IMR-90 (cell line): ENCODE measurements at regions not wholly inside any gene's neighbourhood (a gene's known extent, or its start where the extent isn't known, plus 50 kb on each side); places are given as distances from the start of the nearest gene placed in this dataset.

Experiments
- ATAC-seq: fragments of 200-7000 bp; cut with Tn5 transposase; 2 replicates; pipeline ENCODE4 v1.9.1; 2020; ENCODE audit warnings: low read depth, mild to moderate bottlenecking, moderate library complexity
- BruUV-seq: library from RNA; stranded (reverse); fragments of 400-500 nt; replicated peaks from 2 replicates; lab custom pipeline; 2021; lab: Mats Ljungman, UMichigan
- CTCF ChIA-PET: fragments of 300-600 bp; formaldehyde crosslinking; extraction: SDS; loops from one replicate; lab custom pipeline; 2021; ENCODE audit warnings: antibody characterized with exemption; lab: Yijun Ruan, JAX
- POLR2A ChIA-PET: fragments of 300-600 bp; sonication (Branson Sonifier 250); formaldehyde crosslinking; loops from one replicate; lab custom pipeline; 2022; ENCODE audit warnings: antibody characterized with exemption; ENCODE audit not compliant: unreplicated experiment; lab: Charles Lee
- DNase-seq: peaks from one replicate; pipeline ENCODE4 v3.0.0; 2013
- H2AFZ ChIP-seq: replicated peaks from 2 replicates; pipeline ENCODE3; 2013; ENCODE audit warnings: low read length, mild to moderate bottlenecking; ENCODE audit not compliant: poor library complexity
- H2AK5ac ChIP-seq: 2 replicates; pipeline ENCODE4 v1.6.1; 2013; ENCODE audit warnings: low read depth, low read length, inconsistent platforms
- H2AK9ac ChIP-seq: replicated peaks from 2 replicates; pipeline ENCODE3; 2013; ENCODE audit warnings: mild to moderate bottlenecking, low read depth, low read length, moderate library complexity; ENCODE audit not compliant: poor library complexity
- H2BK120ac ChIP-seq: 2 replicates; pipeline ENCODE4 v1.6.1; 2013; ENCODE audit warnings: low read depth, low read length, inconsistent platforms
- H2BK15ac ChIP-seq: 3 replicates; pipeline ENCODE4 v1.6.1; 2013; ENCODE audit warnings: low read depth, low read length, inconsistent platforms
- H2BK20ac ChIP-seq: 2 replicates; pipeline ENCODE4 v1.6.1; 2013; ENCODE audit warnings: low read depth, mild to moderate bottlenecking, inconsistent platforms, low read length, moderate library complexity
- H2BK5ac ChIP-seq: 2 replicates; pipeline ENCODE4 v1.6.1; 2013; ENCODE audit warnings: mild to moderate bottlenecking, low read depth, low read length, inconsistent platforms; ENCODE audit not compliant: poor library complexity, severe bottlenecking
- H3K14ac ChIP-seq: replicated peaks from 2 replicates; pipeline ENCODE4 v1.6.1; 2013; ENCODE audit warnings: low read depth, low read length, inconsistent platforms
- H3K18ac ChIP-seq: 2 replicates; pipeline ENCODE4 v1.6.1; 2013; ENCODE audit warnings: low read depth, low read length, control low read depth
- H3K23ac ChIP-seq: 2 replicates; pipeline ENCODE4 v1.6.1; 2013; ENCODE audit warnings: low read depth, low read length, inconsistent platforms
- H3K27ac ChIP-seq: 2 replicates; pipeline ENCODE4 v1.5.1; 2013; ENCODE audit warnings: mild to moderate bottlenecking, control low read depth, low read length; ENCODE audit not compliant: insufficient read depth
- H3K27me3 ChIP-seq: 2 replicates; pipeline ENCODE4 v1.6.1; 2013; ENCODE audit warnings: low read length; ENCODE audit not compliant: control insufficient read depth, insufficient read depth
- H3K36me3 ChIP-seq: 2 replicates; pipeline ENCODE4 v1.6.1; 2013; ENCODE audit warnings: low read length, mixed read lengths; ENCODE audit not compliant: control insufficient read depth, insufficient read depth
- H3K4ac ChIP-seq: 2 replicates; pipeline ENCODE4 v1.6.1; 2013; ENCODE audit warnings: low read depth, low read length, inconsistent platforms
- H3K4me1 ChIP-seq: 2 replicates; pipeline ENCODE4 v1.6.1; 2013; ENCODE audit warnings: low read length, mixed read lengths; ENCODE audit not compliant: control insufficient read depth, insufficient read depth
- H3K4me2 ChIP-seq: 2 replicates; pipeline ENCODE4 v1.6.1; 2013; ENCODE audit warnings: low read depth, mild to moderate bottlenecking, control low read depth, low read length, moderate library complexity
- H3K4me3 ChIP-seq: 2 replicates; pipeline ENCODE4 v1.5.1; 2013; ENCODE audit warnings: low read depth, mild to moderate bottlenecking, control low read depth, low read length, moderate library complexity; ENCODE audit not compliant: insufficient read depth
- H3K56ac ChIP-seq: 2 replicates; pipeline ENCODE4 v1.6.1; 2013; ENCODE audit warnings: low read length, inconsistent platforms; ENCODE audit not compliant: insufficient read depth; ENCODE audit errors: extremely low read depth
- H3K79me1 ChIP-seq, 2 experiments: 2 replicates each; pipeline ENCODE4 v1.6.1; 2013; ENCODE audit warnings: low read length in 2 of 2, inconsistent platforms in 1 of 2, low read depth in 1 of 2
- H3K9ac ChIP-seq: 2 replicates; pipeline ENCODE4 v1.6.1; 2013; ENCODE audit warnings: low read depth, low read length, control low read depth
- H3K9me1 ChIP-seq: 2 replicates; pipeline ENCODE4 v1.6.1; 2013; ENCODE audit warnings: low read length, inconsistent platforms; ENCODE audit not compliant: insufficient read depth
- H3K9me3 ChIP-seq: 2 replicates; pipeline ENCODE4 v1.6.1; 2013; ENCODE audit warnings: low read length; ENCODE audit not compliant: control insufficient read depth, insufficient read depth
- H4K20me1 ChIP-seq: 2 replicates; pipeline ENCODE4 v1.6.1; 2013; ENCODE audit warnings: low read length, inconsistent platforms; ENCODE audit not compliant: insufficient read depth
- H4K5ac ChIP-seq: 2 replicates; pipeline ENCODE4 v1.6.1; 2013; ENCODE audit warnings: mild to moderate bottlenecking, low read depth, low read length, control low read depth
- H4K8ac ChIP-seq, 2 experiments: 2 replicates each; pipeline ENCODE4 v1.6.1; 2013; ENCODE audit warnings: low read depth in 2 of 2, low read length in 2 of 2, control low read depth in 1 of 2, inconsistent platforms in 1 of 2
- H4K91ac ChIP-seq: 2 replicates; pipeline ENCODE4 v1.6.1; 2013; ENCODE audit warnings: low read depth, low read length, inconsistent platforms; ENCODE audit not compliant: insufficient read depth
- CHD1 ChIP-seq: IDR thresholded peaks from 2 replicates; pipeline ENCODE4 v1.6.1; 2012; ENCODE audit warnings: low read depth, low read length, improper control_type of control experiment
- MAFK ChIP-seq: IDR thresholded peaks from 2 replicates; pipeline ENCODE4 v1.6.1; 2012; ENCODE audit warnings: low read depth, low read length, improper control_type of control experiment
- MAZ ChIP-seq: IDR thresholded peaks from 2 replicates; pipeline ENCODE4 v1.6.1; 2012; ENCODE audit warnings: low read depth, mild to moderate bottlenecking, low read length, improper control_type of control experiment, moderate library complexity, borderline replicate concordance
- MXI1 ChIP-seq: IDR thresholded peaks from 2 replicates; pipeline ENCODE4 v1.6.1; 2012; ENCODE audit warnings: low read depth, mild to moderate bottlenecking, low read length, moderate library complexity, borderline replicate concordance
- NFE2L2 ChIP-seq: fragments of 150-350 bp; IDR thresholded peaks from 2 replicates; pipeline ENCODE4 v1.6.1; 2016; ENCODE audit warnings: low read depth, mild to moderate bottlenecking, low read length
- POLR2A ChIP-seq: IDR thresholded peaks from 2 replicates; pipeline ENCODE4 v1.6.1; 2012; ENCODE audit warnings: mild to moderate bottlenecking, low read depth, low read length
- RAD21 ChIP-seq: IDR thresholded peaks from 2 replicates; pipeline ENCODE4 v1.6.1; 2012; ENCODE audit warnings: low read length, improper control_type of control experiment
- RFX5 ChIP-seq: IDR thresholded peaks from 2 replicates; pipeline ENCODE4 v1.8.0; 2012; ENCODE audit warnings: low read depth, mild to moderate bottlenecking, low read length, moderate library complexity
- SMC3 ChIP-seq: fragments of 150-350 bp; IDR thresholded peaks from 2 replicates; pipeline ENCODE4 v1.6.1; 2016; ENCODE audit warnings: low read depth, mild to moderate bottlenecking, antibody characterized with exemption, low read length, moderate library complexity
- WGBS, 2 experiments: methylation state at CpG; one replicate each; pipeline versions ENCODE4 v1.1.5 to v1.1.7; 2013; ENCODE audit warnings: missing lambda C conversion rate in 2 of 2; ENCODE audit not compliant: insufficient read length in 1 of 2; ENCODE audit errors: extremely low coverage in 2 of 2; 5-methylcytosine and 5-hydroxymethylcytosine counted together
- dilution Hi-C: fragments of 300-500 bp; cut with HindIII; formaldehyde crosslinking; loops from one replicate; pipeline ENCODE4 v1.14.3; 2018; ENCODE audit warnings: low sequenced_read_pairs; ENCODE audit not compliant: unreplicated experiment
- in situ Hi-C: fragments of 300-500 bp; cut with MboI; formaldehyde crosslinking; loops from 3 replicates; pipeline ENCODE4 v1.14.3; 2019; ENCODE audit warnings: low sequenced_read_pairs, inconsistent platforms, mixed read lengths
- intact Hi-C: fragments of 100-400 bp; cut with micrococcal nuclease; formaldehyde crosslinking; loops from 2 replicates; pipeline ENCODE4 v1.10.0; 2022
- TF ChIP-seq, protein P1 (sequence below): conservative IDR thresholded peaks from 2 replicates; pipeline ENCODE4 v1.5.1; 2012; ENCODE audit warnings: mild to moderate bottlenecking, low read depth, low read length, improper control_type of control experiment
- TF ChIP-seq, protein P2 (sequence below): fragments of 150-350 bp; IDR thresholded peaks from 2 replicates; pipeline ENCODE4 v1.6.1; 2017; ENCODE audit warnings: mild to moderate bottlenecking, antibody characterized with exemption, low read length, low read depth
- TF ChIP-seq, protein P3 (sequence below): fragments of 150-350 bp; IDR thresholded peaks from 2 replicates; pipeline ENCODE4 v1.6.1; 2016; ENCODE audit warnings: low read depth, mild to moderate bottlenecking, low read length, moderate library complexity, borderline replicate concordance

DNA sequence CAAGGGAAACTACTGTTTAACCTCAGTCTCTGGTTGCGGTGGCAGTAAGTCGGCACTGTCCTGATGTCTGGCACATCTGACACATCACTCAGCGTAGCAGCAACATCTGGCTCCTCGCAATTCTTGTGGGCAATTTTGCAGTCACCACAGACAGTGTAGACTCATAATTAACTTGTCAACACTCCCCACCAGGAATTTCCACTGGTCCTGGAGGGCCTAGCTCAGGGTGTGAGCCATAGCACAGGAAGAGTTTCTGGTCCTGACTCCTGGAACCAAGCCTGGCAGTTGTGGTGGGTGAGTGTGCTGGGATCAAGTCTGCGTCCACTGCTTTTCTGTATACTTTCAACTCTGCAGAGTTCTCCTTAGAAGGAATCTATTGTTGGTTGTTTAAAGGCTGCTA is 209.7 kb downstream of the SNX19 start:
- H3K9ac ChIP-seq, result no peak overlapping the region
- dilution Hi-C loops (no loop called here), in situ Hi-C loops (no loop called here), intact Hi-C loops (no loop called here)
- no peak overlapping the region for H3K56ac ChIP-seq
- H3K4me2 ChIP-seq, result no peak overlapping the region
- no CpG with 5 or more reads among the region's 5 CpGs for WGBS, 2 experiments
- peaks cover 6% of the 10 kb centered on the region for H3K9me1 ChIP-seq
- H3K4ac ChIP-seq, result no peak overlapping the region
- no peak overlapping the region for H3K14ac ChIP-seq
- H4K20me1 ChIP-seq, result no peaks in the 10 kb centered on the region
- H2BK5ac ChIP-seq, result no peak overlapping the region
- H3K27me3 ChIP-seq, result no peaks in the 10 kb centered on the region
- H2BK20ac ChIP-seq, result no peak overlapping the region
- no peak overlapping the region for H3K23ac ChIP-seq
- ChIA-PET CTCF (no interaction called here), POLR2A (no interaction called here)
- no peak overlapping the region for H2AK5ac ChIP-seq
- no peak overlapping the region for H4K91ac ChIP-seq
- no peak overlapping the region for H3K18ac ChIP-seq
- H4K8ac ChIP-seq, result no peak overlapping the region
- no peak overlapping the region for H2BK120ac ChIP-seq
- H3K79me1 ChIP-seq, result no peaks in the 10 kb centered on the region
- peaks cover 22% of the 10 kb centered on the region for H3K4me1 ChIP-seq
- H2BK15ac ChIP-seq, result no peak overlapping the region
- no peak overlapping the region for H2AFZ ChIP-seq
- ATAC-seq (no peak), DNase-seq (peak; percentile 40)
- no peak overlapping the region for H3K27ac ChIP-seq
- no peaks in the 10 kb centered on the region for H3K36me3 ChIP-seq
- H3K4me3 ChIP-seq, result no peak overlapping the region
- no peak overlapping the region for H2AK9ac ChIP-seq
- H4K5ac ChIP-seq, result no peak overlapping the region
- TF ChIP-seq, protein P1, sequence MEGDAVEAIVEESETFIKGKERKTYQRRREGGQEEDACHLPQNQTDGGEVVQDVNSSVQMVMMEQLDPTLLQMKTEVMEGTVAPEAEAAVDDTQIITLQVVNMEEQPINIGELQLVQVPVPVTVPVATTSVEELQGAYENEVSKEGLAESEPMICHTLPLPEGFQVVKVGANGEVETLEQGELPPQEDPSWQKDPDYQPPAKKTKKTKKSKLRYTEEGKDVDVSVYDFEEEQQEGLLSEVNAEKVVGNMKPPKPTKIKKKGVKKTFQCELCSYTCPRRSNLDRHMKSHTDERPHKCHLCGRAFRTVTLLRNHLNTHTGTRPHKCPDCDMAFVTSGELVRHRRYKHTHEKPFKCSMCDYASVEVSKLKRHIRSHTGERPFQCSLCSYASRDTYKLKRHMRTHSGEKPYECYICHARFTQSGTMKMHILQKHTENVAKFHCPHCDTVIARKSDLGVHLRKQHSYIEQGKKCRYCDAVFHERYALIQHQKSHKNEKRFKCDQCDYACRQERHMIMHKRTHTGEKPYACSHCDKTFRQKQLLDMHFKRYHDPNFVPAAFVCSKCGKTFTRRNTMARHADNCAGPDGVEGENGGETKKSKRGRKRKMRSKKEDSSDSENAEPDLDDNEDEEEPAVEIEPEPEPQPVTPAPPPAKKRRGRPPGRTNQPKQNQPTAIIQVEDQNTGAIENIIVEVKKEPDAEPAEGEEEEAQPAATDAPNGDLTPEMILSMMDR, result no peak
- no peak for TF ChIP-seq MAZ
- TF ChIP-seq RFX5, result no peak
- TF ChIP-seq POLR2A, result no peak
- TF ChIP-seq, protein P2, sequence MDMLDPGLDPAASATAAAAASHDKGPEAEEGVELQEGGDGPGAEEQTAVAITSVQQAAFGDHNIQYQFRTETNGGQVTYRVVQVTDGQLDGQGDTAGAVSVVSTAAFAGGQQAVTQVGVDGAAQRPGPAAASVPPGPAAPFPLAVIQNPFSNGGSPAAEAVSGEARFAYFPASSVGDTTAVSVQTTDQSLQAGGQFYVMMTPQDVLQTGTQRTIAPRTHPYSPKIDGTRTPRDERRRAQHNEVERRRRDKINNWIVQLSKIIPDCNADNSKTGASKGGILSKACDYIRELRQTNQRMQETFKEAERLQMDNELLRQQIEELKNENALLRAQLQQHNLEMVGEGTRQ, result no peak
- TF ChIP-seq NFE2L2, result no peak
- TF ChIP-seq RAD21, result no peak
- TF ChIP-seq SMC3, result no peak
- TF ChIP-seq CHD1, result no peak
- no peak for TF ChIP-seq MAFK
- TF ChIP-seq, protein P3, sequence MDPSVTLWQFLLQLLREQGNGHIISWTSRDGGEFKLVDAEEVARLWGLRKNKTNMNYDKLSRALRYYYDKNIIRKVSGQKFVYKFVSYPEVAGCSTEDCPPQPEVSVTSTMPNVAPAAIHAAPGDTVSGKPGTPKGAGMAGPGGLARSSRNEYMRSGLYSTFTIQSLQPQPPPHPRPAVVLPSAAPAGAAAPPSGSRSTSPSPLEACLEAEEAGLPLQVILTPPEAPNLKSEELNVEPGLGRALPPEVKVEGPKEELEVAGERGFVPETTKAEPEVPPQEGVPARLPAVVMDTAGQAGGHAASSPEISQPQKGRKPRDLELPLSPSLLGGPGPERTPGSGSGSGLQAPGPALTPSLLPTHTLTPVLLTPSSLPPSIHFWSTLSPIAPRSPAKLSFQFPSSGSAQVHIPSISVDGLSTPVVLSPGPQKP, result no peak
- no peak for TF ChIP-seq MXI1
- peaks cover 2% of the 10 kb centered on the region; the same call in 1 of the 2 replicates for H3K9me3 ChIP-seq
- no TSS peak for BruUV-seq
